Superior temporal gyrus (tissue), 1 donor: ENCODE measurements at regions not wholly inside any gene's neighbourhood (a gene's known extent, or its start where the extent isn't known, plus 50 kb on each side); places are given as distances from the start of the nearest gene placed in this dataset.
A peak's percentile ranks its signal among the peaks of the same experiment; 100 is the strongest.
"Not testable (repeated sequence)": the region's sequence is repeated elsewhere in the genome, so short reads cannot be mapped to it uniquely, and the experiment has no call there.

ENCODE experiments used
- DNase-seq: peaks from one replicate; pipeline ENCODE4 v3.0.0-alpha.2; 2016; ENCODE audit errors: extremely low spot score

DNA sequence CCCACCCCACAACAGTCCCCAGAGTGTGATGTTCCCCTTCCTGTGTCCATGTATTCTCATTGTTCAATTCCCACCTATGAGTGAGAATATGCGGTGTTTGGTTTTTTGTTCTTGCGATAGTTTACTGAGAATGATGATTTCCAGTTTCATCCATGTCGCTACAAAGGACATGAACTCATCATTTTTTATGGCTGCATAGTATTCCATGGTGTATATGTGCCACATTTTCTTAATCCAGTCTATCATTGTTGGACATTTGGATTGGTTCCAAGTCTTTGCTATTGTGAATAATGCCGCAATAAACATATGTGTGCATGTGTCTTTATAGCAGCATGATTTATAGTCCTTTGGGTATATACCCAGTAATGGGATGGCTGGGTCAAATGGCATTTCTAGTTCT lies 156.9 kb downstream of the RHOU start:
- DNase-seq: not testable (repeated sequence)

DNA sequence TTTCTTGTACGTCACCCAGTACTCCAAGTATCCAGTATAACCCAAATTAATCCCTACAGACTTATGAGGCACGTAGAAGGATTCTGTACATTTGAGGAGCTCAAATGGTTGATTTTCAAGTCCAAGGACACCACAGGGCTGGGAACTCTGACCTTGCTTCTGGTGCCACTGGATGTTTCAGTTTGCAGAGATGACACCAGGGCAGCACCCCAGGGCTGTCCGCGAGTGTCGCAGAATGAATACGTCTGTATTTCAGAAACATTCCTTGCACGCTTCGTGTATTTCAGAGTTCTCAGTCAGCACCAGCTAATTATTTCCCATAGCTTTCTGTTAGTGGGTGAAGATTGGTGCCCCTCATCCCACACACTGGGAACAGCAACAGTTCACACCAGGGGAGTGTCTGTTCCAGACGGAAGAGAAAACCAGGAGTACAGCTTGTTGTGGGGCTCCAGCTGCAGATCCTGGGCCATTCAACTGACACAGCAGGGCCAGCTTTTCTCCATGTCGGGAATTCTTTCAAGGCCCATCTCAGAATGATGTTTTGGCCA lies 159.2 kb downstream of the RHOU start:
- DNase-seq: no peak

DNA sequence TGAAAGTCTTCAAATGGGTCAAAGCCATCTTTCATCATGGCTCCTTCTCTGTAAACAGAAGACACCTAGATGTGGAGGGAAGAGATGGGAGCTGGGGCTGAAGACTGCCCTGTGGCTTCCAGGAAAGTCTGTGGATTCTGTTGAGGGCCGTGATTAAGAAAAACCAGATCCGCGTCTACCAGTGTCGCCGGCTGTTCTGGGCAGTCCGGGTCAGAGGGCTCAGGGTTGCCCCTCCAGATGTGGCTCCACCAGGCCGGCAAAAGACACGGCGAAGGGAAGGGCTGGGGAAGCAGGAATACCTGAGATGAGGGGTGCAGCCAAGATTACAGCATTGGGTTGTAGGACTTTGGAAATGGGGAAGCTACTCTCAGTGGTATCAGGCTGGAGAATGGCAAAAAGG lies 162.6 kb downstream of the RHOU start:
- DNase-seq: no peak

DNA sequence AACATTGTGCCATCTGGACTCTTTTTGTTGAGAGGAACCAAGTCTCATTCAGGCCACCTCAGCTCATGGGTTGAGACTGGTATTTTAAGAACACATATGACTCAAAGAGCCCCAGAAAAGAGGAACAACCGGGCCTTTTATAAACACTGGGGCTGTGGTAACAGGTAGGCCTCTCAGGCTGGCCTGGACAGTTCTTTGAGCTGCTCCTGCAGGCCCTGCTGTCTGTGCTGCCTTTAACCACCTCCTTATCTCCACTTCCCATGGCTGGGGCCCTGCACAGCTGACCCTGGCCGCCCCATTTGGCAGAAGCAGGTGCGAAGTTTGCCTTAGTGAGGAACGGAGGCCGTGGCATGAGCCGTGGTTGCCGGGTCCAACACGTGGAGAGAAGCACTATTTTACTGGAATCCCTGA lies 163.3 kb downstream of the RHOU start:
- no peak for DNase-seq

DNA sequence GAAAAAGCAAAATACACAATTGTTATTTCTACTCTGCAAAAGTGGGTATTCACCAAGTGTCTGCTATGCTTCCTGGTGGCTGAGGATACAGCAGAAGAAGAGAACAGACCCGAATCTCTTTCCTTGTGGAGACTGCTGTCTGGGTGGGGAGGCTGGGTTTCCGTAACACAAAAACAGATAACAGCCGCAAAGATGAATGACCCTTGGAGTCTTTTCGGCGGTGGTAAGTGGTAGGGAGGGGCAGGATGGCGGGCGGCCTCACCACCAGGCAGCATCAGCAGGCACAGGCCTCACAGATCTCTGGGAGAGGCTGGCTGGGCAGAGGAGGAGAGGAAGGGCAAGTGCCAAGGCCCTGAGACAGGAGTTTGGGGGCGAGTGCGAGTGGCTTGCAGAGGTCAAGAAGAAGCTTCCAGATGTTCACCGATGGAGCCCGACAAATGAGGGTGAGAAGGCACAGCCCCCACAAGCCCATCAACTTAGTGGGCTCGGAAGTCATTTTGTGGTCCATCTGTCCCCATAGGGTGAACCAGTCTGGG lies 164.2 kb downstream of the RHOU start:
- no peak for DNase-seq

DNA sequence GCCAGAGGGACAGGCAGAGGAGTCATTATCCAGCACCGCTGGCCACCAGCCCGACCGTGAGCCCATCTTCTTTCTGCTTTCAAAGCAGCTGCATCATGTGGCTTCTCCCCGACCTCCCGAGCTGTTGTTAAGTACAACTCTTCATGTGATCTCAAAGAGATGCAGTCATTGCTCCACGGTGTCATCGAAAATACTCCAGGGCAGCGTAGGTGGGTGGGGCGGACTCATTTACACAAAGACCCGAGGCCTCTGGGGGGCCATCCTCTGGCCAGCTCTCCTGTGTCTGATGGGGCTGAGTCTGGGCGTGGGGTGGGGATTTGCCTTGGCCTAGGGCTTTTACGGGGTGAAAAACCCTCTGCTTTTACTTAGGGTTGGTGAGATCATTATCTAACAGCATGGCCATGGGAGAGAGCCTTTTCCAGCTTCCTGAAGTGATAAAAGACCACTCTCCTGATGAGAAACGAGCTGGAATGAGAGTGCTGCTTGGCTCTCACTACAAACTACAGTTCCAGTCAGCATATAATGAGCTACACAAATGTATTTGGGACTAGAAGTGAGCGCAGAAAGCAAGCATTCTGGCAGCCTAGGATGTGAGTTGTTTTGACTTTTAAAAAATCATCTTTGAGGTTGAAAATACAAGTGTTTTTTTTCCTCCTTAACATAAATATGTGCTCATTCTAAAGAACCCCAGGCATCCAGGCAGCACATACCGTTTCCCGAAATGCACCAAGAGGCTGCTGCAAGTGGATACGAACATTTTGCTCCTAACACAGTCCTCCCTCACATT lies 165.0 kb downstream of the RHOU start:
- DNase-seq: peak; percentile 71

DNA sequence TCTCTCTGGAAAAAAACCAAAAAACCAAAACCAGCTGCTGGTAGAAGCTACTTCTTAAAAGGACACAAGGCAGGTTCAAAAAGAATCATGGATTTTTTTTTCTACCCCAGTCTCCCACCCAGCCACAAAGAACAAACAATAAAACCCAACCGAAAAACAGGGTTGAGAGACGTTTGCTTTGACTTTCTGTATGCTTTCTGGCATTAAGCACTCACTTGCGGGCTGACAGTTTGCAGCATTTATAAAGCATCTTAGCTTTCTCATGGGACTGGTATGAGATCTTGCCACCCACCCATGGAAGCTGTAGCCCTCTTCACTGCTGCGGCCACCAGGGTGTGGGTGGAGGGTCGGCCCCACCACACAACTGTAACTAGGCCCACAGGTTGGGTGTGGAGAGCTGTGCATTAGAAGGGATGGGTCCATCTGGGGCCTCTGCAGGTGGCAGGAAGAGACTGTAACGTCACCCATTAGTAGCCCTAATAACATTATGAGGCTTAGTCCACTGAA lies 165.7 kb downstream of the RHOU start:
- no peak for DNase-seq

DNA sequence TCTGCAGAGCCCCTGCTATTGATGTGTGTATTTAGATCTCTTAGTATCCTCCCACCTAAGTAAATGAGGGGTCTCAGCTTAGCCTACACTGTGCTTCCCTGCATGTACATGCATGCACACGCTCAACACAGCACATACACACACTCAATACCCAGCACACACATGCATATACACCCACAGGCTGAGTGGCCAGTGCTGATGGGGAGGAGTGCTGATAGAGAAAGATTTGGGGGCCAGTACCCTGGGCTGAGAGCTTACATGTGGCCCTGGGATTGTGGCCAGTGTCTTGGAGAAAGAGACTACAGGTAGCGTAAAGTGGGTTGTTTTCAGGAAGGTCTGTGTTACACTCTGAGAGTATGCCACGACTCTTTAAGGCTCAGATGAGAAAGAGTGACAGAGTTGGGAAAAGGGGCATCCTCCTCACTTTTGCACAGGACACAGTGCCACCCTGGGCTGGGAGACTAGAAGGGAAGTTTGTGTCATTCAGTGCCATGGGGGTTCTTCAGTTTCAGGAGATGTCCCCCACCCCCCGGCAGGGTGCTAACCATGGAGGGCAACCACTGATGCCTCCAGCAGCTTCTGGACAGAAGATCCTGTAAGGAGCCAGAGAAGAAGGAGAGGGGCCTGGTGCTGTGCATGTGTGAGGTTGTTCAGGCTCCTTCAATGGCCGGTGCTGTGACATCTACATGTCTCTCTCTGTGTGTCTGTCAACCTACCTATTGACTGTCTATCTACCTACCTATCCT lies 166.8 kb downstream of the RHOU start:
- no peak for DNase-seq

DNA sequence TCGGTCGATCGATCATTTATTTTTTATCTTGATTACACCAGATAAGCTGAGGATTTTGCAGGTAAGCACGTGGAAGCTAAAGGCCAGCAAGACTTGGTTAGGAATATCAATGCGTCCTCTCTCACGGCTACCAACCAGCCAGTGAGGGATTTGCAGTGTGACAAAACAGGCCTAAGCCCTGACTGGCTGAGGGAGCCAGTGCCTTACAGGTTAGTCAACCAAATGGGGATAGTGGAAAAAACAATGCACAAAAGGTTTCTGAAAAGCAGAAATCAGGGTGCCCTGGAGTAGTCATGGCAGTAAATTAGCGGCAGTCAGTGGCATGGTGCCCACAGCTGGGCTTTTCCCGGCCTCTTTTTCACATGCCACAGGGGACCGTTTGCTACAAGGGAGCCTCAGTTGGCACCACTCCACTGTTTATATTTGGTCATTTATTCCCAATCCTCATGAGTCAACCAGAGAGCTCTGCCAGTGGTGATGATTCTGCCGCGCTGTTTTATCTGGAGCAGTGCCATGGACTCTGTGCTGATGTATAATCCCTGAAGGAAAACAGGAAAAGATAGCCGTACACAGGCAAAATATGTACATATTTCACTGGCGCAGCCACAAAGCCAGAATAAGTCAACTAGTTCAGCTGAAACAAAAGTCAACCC lies 167.6 kb downstream of the RHOU start:
- peak; percentile 93 for DNase-seq

DNA sequence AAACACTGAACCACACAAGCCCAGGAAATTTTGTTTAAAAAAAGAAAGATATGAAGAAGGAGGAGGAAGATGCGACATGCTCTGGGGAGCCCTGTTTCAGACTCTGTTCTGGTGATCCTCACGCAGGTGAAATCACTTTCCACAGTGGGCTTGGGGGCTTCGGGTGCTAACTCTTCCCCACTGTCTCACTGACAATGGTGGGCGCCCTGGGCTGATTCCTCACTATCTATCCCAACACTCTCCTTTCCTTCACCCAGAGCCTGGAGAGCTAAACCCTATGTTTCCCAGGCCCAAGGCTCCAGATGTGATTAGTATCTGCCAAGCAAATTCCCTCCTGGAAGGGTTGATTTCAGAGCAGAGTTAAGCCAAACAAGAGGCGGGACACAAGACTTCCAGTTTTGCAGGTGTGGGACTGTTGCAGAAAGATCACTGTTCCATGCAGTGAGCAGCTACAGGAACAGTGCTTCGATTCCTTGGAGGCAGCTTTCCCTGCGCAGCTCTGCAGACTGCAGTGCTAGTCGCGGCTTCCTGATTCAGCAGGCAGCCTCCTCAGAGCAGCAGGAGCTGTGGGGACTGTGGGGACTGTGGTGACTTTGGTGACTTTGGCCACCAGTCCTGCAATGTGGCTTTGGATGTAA lies 168.3 kb downstream of the RHOU start:
- DNase-seq: peak; percentile 48

DNA sequence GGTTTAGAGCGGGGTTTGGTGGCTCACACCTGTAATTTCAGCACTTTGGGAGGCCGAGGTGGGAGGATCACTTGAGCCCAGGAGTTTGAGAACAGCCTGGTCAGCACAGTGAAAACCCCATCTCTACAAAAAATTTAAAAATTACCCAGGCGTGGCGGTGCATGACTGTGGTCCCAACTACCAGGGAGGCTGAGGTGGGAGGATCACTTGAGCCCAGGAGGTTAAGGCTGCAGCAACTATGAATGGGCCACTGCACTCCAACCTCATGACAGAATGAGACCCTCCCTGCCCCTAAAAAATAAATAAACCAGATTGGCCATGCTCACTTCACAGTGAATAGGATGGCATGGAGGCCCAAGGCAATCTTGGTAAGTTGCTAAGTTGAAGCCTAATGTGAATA lies 168.9 kb downstream of the RHOU start:
- DNase-seq: no peak

DNA sequence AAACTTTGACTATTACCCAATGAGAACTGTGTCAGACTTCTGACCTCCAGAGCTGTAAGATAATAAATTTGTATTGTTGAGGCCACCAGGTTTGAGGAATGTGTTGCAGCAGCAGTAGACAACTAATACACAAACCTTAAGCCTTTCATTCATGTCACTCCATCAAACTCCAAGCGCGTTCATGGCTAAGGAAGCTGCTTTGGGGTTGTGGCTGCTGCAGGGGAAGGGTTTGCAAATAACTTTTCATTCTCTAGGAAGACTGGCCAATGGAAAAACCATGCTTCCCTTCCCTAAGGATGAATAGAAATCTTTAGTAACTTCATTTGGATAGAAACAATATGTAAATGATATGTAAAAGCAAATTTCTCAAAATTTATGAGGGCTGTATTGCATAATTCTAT lies 170.4 kb downstream of the RHOU start:
- no peak for DNase-seq

DNA sequence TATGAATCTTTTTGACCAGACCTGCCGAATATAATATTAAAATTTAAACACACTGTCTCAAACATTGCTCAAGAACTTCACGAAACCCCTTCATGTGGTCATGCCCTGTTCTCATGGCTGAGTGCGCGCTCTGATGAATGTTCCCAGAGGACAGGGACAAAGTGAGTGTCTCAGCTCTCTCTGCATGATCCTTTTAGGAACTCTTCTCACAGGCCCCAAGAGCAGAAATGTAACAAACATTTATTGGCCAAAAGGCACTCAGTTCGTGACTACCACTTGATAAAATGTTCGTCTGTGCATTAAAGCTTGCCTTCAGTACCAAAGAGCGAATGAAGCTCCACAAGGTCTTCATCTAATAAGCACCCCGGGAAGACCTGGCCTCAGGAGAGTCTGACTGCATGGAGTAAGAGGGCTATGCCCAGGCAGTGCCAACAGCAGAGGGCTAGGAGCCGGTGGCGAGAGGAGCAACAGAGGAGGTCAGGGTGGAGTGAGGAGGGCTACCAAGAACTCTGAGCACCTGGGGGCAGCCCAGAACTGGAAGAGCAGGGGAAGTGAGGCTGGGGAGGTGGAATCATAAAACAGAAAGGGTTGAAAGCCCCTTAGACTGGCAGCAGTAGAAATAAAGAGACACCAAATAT lies 171.1 kb downstream of the RHOU start:
- DNase-seq: no peak

DNA sequence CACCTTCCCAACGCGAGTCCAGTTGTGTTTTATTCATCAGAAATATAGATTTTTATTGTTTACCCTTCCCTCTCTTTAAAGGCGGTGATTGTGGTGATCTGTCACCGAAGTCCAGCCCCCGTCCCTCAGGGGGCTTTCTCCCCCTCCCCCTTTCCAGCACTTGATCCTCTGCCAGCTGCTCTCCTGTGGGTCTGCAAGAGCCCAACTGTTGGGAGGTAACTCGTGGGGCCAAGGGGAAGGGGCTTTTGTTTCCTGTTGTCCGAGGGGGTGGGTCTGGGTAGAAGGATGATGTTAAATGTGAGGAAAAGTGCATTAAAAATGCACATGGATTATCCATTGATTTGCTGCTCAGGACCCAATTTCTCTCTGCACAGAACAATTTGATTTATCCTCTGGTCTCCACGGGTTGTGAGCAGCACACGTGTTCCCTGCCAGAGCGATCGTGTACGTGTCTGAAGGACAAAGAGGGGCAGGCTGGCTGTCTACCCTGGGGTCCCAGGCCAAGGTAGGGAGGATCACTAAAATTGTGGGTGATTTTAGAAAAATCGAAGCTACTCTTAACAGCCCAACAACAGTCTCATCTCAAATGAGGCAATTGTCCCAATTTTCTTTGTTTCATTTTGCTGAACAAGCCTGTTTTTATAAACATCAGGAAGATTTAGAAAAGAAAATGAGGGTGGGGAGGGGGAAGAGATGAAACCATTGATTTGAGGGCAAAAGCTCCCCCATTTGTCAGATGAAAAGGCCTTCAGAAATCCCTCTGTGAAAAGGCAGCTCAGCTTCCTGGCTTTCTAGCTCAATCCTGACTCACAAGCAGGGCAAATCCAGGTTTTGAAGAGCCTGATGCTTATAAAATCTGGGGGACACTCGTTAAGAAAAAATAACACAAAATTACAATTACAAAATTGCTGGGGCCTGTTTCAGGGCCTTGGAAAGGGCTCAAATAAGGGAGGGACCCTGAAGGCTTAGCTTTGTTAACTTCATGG lies 176.2 kb downstream of the RHOU start:
- DNase-seq: peak; percentile 34

DNA sequence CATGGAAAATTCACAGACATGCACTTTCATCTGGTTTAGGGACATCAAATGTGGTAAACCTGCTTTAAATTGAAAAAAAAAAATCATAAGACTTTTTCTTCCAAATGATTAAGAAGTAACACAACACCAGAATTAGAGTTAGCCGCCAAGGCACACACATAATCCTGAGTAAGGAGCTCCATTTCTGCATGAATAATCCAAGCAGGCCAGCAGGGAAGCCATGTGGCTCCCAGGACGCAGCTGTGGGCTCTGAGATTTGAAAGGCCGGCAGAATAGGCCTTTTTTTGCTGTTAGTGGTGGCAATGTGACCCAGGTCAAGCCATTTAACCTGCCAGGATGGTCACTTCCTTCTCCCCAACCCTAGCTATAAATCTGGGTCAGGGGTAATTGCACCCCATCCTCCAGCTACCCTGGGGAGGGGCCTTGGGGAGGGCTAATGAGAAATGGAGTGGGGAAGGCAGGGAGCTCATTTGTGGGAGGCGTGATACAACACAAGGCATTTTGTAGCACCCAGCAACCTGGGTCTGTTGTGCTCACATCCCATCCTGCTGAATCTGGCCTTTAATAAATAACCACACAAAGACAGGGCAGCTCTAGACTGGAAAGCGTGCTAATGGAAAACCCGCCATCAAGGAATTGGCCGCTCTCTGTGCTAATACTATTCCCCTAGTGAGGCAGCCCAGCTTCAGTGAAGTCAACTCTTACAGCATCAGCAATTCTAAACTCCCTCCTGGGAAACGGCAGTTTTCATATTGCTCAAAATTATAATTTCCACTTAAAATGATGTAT lies 178.5 kb downstream of the RHOU start:
- peak; percentile 45 for DNase-seq

DNA sequence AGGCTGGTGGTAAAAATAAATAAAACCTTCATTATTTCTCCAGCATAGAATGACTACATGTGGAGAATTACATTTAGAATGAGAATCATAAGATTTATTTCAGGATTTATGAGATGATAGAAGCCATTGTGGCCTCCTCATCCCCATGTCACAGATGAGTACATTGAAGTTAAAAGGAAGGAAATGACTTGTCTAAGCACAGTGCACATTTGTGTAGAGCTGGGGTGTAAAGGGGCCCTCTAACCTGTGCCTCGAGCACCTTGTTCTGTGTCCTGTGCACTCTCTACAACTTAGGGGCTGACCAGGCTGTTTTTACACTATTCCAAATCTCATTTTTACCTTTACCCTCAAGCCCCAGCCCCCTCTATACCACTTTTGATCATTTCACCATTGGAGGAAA lies 179.4 kb downstream of the RHOU start:
- no peak for DNase-seq

DNA sequence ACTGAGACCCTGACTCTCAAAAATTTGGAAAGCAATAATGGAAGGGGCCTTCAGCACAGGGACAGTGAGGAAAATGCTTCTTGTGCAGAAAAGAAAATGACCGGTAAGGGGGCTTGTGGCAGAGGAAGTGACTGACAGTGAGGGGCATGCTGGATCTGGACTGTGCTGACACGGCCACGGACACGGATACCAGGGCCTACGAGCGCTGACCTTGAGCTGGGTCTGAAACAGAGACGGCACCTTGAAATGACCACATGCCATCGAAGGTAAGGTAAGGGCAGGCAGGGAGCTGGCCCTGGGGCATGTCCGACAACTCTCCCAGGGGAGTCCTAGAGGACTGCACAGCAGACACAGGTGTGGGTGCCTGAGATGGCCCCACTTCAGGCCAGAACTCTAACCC lies 182.1 kb downstream of the RHOU start:
- DNase-seq: no peak

DNA sequence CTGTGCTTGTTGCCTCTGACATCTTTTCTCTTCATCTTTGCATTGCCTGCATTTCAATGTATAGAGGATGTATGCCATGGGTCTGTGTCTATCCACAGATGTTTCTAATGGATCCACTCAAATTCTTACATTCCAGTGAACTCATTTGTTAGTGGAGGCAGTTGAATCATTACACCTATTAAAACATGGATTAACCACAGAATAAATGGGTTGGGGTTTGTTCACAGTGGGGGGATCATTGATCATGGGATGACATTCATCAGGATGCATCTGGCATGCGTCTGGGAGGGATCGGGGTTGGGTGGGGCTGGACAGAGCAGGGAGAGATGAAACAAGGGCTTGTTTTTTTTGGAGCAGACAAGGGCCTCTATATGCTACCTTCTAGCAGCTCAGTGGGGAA lies 182.5 kb downstream of the RHOU start:
- no peak for DNase-seq

DNA sequence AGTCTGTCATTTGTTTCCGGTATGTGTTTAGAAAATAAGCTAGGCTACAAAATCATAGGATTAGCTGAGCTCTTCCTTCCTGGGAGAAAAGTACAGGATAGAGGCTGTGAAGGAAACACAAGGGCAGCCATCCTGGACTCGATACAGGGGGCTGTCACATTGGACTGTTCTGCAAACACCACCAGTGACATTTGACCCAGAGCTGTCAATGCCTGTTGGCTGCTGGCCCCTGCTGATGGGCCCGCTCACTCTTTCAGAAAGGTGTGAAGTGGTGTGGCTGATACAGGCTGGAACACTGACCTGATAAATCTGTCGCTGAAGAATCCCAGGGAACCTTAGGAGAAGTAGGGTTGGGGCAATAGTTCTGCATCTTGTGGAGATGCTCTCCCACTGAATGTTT lies 183.1 kb downstream of the RHOU start:
- DNase-seq: no peak
